GM12892 (cell line): ENCODE measurements at regions not wholly inside any gene's neighbourhood (a gene's known extent, or its start where the extent isn't known, plus 50 kb on each side); places are given as distances from the start of the nearest gene placed in this dataset.

Experiments used
- DNase-seq: peaks from one replicate; pipeline ENCODE4 v3.0.0; 2011; ENCODE audit not compliant: insufficient read length
- FAIRE-seq: peaks from 2 replicates; lab custom pipeline; 2011; peaks lifted over from hg19 to GRCh38; lab: Jason Lieb, UNC
- POLR2A ChIP-seq: IDR thresholded peaks from 2 replicates; pipeline ENCODE4 v1.6.1; 2011; ENCODE audit warnings: low read depth, low read length, control low read depth
- POLR2AphosphoS5 ChIP-seq: IDR thresholded peaks from 2 replicates; pipeline ENCODE4 v1.6.1; 2011; ENCODE audit warnings: low read depth, low read length, control low read depth
- TAF1 ChIP-seq: IDR thresholded peaks from 2 replicates; pipeline ENCODE4 v1.6.1; 2011; ENCODE audit warnings: low read depth, mild to moderate bottlenecking, control low read depth, low read length, borderline replicate concordance

GRCh38 chr1:231093156-231093922 lies 53.3 kb upstream of the FAM89A start:
- no peak for TF ChIP-seq POLR2AphosphoS5
- no peak for TF ChIP-seq POLR2A
- no peak for TF ChIP-seq TAF1
- FAIRE-seq (no peak), DNase-seq (no peak)

GRCh38 chr1:231092380-231092779 lies 52.3 kb upstream of the FAM89A start:
- DNase-seq (no peak), FAIRE-seq (no peak)
- TF ChIP-seq POLR2A: no peak
- no peak for TF ChIP-seq TAF1

- DNase-seq: no peak
- TF ChIP-seq POLR2A (no peak), POLR2AphosphoS5 (no peak), TAF1 (no peak)
- peak; percentile 87 for FAIRE-seq
These were observed 51.8 kb upstream of the FAM89A start for GRCh38 chr1:231091831-231092301.

- TF ChIP-seq TAF1 (no peak), POLR2A (no peak), POLR2AphosphoS5 (no peak)
- no peak for FAIRE-seq
- DNase-seq: no peak
These were observed 51.4 kb upstream of the FAM89A start for GRCh38 chr1:231091415-231091814.
